Renal cortex interstitium (tissue), 11 donors: ENCODE measurements at regions not wholly inside any gene's neighbourhood (a gene's known extent, or its start where the extent isn't known, plus 50 kb on each side); places are given as distances from the start of the nearest gene placed in this dataset.
A peak's percentile ranks its signal among the peaks of the same experiment; 100 is the strongest.

Source experiments
- DNase-seq, 11 donors: peaks; one replicate each; pipeline ENCODE4 v3.0.0-alpha.2; 2013; ENCODE audit warnings: low read depth in 9 of 11, low spot score in 4 of 11; ENCODE audit errors: extremely low read depth in 1 of 11

DNA sequence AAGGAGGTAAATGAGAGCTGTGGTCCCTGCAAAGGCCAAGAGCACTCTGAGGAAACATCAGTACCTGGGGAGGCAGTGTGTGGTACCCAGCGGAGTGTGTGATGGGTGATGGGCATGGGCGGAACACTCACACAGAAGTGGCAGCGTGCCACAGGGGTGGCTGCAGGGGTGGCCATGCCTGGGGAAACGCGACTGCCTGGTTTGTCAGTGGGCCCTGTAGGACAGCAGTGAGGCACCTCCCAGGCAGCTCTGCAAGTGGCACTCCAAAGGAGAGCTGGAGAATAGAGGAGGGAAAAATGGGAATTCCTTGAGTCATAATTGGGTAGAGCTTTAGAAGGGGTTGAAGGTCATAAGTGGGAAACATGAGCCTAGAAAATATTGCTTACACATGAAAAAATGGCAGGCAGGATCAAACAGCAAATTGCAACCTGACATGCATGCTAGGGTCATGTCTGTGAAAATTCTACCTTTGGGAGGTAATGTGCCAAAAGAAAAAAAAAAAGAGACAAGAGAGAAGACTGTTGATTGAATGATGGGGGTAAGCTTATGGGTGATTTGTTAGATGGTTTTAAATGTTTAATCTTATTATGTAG lies 138.4 kb downstream of the RPLP1 start:
- DNase-seq = no peak

DNA sequence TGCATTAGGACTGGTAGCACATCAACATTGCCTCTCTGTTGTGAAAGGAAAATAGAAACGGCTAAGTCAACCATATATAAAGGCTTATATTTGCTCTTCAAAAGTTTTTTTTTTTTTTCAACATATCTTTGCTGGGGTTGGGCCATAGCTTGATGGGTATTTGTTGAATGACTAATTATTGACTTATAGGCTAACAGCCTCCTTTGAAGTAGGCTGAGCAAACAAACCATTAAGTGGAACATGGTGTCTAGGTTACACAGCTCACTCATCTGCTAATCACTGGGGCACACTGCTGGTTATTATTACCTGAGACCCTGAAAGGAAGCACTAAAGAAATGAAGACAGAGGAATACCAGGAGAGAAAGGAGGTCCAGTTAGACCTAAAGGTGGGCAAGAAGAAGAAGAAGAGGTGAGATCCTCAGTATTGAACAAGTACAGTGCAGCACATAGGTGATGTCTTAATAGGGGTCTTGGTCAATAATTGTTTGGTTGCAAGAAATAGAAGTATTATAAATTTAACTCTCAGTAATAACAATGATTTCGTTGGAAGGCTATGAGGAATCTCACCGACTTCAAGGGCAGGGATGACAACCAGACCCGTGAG lies 139.4 kb downstream of the RPLP1 start:
- no peak for DNase-seq

DNA sequence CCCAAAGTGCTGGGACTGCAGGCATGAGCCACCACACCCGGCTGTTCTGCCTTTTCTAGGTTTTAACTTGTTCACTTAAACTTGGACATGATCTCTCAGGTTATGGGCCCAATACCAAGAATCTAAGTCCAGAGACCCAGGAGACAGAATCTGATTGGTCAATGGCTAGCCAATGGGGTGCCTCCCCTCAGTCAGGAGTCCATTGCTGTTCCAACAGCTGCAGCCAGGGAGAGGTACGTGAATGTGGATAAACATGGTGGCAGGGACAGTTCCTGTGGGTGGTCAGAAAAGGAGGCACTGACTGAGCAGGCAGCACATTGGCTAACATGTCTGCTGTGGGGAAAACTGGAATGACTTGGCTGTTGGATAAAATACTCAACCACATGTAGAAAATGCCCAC lies 140.3 kb downstream of the RPLP1 start:
- DNase-seq = no peak

DNA sequence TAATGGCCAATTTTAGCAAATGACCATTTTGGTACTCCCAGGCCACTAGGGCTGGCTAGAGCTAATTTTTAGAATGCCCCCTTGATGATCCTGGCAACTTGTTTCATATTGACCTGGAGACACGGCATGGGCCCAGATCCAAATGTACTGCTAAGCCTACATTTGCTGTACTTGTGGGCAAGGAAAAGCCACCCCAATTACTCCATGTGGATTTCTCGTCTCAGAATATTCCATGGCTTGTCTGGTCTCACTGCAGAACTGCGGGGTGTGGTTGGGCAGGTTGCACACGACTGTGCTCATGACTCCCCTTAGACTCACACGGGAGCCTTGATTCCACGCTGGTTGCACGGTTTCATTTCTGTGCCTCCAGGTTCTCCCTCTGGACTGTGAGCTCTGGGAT lies 140.9 kb downstream of the RPLP1 start:
- no peak for DNase-seq

DNA sequence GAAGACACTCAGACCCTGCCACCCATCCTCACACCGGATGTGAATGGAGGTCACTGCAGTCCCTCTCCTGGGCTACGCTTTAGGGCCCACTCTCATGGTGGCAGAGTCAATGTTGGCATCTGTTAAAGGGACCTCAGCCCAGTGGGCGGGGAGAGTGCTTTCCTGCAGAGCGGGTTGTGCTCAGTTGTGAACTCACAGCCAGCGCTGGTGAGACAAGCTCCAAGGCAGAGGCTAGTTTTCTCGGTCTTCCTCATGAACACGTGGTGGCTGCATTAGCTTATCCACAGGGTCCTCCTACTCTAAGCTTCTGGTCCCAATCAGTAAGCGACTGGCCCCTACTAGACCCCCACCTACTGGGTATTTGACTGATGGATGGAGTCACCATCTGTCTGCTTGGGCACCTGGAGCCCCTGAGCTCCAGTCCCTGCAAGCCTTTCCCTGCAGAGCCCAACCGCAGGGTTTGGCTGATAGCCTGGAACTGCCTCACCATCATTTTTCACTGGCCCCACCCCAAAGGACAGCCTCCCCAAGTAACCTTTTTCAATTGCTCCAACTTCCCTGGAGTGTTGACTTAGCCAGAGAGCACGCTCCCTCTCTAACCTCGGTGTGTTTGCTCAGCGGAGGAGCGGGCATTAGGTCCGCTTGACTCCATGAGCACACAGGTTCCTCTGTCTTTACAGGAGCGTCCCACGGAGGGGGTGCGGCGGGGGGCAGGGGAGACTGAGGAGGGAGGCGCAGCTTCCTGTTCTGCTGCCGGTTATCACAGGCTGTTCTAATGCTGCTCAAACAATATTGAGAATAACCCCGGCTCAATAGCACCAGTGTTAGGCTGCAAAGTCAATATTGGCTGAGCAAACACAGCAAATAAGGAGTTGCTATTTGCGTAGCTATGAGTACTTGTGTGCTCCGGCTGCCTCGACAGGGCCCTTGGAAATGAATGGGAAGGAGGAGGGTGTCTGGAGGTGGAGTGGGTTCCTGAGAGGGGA lies 141.7 kb downstream of the RPLP1 start:
- peak in 7 of 11 donors; percentile 28 to 63 (median 40) for DNase-seq

DNA sequence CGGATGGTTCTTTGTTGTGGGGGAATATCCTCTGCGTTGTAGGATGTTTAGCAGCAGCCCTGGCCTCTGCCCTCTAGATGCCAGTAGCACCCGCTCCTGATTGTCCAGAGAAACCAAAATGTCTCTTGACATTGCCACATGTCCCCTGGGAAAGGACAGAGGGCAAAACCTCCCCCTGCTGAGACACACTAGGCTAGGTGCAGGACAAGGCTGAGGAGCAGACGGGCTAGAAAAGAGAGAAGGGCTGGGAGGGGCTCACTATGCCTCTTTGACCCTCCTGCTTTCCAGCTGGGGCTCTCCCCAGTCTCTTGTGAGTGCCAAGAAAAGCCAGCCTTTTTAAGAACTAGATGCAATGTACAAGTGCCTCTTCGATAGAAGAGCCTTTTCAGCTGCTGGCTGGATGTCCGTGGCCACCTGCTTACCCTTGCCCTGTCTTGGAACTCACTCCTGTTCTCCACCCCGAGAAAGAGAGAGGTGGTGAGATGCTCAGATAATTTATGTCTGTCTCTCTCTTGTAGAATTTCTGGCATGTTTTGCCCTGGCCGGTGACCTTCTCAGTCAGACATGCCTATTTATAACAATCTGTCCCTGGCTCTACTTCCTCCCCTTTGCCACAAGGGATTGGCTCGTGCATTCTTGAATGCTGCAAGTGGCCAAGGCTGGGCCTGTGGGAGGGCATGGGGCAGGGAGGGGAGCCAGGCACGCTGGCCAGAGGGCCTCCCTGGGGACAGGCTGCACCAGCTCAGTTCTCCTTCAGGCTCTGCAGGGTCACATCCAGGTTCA lies 142.6 kb downstream of the RPLP1 start:
- DNase-seq = no peak

DNA sequence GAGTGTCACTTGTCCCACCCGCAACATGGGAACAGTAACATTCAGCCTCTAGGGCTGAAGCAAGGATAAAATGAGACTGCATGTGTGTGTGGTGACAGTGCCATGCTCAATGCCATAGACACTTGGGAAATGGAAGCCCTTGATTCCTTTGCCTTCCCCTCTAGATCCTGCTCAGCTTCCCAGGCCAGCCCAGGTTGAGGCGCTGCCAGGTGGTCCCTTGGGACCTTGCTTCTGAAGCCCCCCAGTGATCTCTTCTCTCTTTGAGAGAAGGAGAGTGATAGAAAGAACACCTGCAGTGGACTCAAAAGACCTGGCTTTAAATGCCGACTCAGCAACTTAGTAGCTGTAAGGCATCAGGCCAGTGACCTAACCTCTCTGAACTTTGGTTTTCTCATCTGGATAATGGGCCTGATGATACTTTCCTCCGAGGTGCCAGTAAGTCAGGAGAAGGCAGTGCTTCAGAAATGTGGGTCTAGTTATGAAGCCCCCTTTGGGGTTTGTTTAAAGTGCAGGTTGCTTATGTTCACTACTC lies 144.5 kb downstream of the RPLP1 start:
- DNase-seq = no peak

DNA sequence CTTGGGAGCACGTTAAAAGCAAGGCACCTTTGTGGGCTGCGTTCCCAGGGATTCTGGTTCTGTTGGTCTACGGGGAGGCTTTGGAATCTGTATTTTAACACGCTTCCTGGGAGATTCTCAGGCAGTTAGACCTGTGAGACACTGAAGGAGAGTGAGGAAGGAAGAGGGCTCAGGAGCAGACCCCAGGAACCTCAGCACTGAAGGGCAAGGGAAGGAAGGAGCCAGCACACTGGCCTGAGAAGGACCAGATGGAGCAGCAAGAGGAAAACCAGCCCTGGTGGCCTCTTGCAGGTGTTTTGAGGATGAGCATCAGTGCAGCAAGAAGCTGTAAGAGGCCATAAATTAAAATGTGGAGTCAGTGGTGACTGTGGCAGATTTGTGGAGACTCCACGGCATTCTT lies 146.7 kb downstream of the RPLP1 start:
- DNase-seq = no peak

DNA sequence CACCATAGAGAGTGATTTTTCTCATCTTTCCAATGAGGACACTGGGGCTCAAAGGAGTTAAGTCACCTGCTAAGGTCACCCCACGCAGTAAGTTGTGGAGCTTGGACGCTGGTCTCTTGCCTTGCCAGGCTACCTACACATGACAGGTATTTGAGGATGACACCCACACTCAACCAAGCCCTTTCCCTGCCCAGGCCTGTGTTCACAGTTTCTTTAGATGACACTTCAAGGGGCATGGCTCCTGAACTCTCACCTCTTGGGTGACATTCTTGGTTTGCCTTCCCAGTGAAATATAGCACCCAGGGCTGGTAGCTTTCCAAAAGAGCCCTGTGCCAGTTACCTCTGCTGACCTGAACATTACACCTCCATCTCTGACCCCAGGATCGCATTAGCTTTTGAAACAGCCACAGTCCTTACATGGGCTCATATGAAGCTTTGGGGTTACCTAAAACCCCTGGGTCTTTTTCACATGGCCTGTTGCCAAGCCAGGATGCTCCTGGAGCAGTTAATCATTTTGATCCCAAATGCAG lies 148.0 kb downstream of the RPLP1 start:
- DNase-seq = no peak

DNA sequence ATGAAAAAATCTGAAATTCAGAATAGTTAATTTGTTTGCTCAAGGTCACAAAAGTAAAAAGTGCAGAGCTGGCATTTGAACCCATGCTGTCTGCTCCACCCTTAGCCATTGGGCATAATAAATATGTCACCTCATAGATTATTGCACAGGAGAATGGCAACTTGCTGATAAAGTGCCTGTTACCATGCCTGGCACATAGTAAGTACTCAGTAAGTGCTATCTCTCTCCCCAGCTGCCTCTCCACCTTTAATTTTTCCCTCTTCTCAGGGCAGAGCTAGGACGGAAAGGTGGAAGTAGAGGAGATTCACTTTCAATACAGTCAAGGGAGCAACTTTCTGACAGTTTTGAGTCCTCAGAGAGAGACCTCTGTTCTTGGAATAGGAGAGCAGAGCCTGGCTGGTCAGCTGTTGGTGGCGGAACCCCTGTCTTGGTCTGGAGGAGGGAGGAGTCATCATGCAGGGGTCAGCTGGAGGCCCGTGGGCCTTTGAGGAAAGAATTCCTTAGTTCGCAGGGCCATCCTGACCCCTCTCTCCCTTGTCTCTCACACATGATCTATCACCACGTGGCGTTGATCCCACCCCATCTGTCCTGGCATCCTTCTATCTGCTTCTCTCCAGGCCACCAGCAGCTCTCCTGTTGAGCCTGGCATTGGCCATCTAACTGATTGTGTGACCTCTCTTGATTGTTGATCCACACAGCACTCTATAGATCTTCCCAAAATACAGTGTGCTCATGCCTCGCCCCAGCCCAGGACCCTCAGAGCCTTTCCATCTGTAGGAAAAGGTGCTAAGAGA lies 149.3 kb downstream of the RPLP1 start:
- no peak for DNase-seq

DNA sequence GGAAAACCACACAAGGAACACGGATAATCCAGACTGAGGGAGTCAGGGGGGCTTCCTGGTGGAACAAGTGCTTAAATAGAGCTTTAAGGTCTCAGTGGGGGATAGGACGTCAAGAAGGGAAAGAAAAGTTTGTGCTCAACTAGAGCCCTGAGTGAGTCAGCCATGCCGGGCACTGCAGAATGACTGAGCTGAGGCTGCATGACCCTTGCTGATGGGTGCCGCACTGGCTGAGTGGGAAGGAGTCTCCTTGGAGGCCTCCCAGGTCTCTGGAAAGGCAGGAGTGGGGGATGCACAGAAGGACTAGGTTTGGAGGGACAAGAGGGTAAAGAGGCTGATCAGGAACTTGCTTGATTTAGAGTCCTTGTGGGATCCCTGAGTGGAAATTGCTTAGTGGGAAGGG lies 150.3 kb downstream of the RPLP1 start:
- DNase-seq = no peak

DNA sequence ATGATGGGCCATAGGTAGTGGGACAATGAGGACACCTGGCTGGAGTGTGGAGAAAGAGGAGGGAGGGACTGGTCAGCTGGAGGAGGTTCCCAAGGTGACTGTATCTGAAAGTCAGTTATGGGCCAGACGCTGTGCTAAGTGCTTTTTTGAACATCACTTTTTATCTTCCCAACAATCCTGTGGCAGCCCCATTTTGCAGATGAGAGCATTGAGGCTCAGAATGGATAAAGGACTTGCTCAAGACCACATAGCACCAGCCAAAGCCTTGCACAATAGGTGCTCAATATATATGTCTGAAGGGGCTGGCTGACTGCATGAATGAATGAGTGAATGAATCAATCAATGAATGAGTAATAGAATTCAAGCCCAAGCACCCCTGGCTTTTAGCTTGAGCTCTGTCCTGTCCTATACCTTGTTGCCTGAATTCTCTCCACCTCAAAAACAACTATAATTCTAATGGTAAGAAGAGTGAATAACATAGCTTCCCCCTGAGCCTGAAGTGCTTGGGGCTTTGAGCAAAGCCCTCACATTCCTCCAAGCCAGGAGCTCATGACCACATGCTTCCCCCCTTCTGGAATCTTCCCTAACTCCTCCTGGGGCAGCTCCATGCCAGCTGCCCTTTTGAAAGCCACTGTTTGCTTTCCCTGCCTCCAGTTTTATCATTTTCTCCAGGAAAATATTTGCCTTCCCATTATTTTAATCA lies 150.9 kb downstream of the RPLP1 start:
- DNase-seq = no peak

DNA sequence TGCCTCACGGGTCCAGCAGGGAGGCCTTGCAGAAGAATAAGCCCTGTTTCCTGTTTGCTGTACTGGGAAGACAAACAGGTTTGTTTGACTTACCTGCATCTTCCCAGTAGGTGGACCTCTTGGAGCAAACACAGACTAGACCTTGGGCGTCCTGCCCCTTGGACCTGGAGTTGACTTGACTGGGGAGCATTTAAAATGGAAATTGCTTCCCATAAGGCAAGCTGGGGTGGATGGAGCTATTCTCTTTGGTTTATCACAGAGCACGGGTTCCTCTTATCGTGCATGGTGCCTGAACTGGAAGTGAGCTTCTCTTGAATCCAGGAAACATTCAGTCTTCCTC lies 151.4 kb downstream of the RPLP1 start:
- DNase-seq = no peak

DNA sequence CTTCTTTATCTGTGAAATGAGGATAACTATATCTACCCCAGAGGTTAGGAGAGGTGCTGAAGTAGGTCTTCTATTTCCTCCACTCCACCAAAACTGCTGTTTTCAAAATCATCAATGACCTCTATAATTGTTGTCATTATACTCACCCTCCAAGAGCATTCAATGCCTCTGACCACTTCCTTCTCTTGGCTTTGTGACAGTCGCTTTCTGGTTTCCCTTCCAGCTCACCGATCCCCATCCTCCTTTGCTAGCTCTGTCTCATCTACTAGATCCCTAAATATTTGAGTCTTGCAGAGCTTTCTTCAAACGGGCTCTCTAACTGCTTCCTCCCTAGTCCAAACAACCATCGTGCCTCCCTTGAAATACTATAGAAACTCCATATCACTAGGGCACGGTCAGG lies 153.5 kb downstream of the RPLP1 start:
- no peak for DNase-seq

DNA sequence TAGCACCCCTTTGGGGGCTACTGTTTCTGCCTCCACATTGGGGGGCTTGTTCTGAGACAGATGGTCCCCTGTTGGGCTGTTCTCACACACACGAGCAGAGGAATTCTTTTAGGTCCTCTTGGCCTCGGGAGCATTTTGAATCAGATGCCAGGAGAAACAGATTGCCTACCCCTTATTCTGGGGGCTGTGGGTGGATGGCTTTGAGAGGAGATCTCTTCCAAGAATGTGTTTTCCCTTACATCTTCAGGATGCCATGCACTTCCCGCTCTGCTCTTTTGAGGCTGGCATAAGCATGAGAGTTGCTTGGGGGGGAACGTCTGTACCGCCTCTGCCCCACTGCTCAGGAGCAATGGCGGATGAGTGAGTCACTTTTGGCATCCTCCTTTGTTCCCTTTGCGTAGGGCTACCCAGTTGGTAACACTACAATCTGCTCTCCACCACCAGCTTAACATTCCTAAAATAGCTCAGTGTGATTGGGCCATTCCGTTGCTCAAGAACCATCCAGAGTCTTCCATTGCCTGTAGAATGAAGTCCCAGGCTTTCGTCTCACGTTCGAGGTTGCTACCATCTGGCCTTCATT lies 154.4 kb downstream of the RPLP1 start:
- no peak for DNase-seq

DNA sequence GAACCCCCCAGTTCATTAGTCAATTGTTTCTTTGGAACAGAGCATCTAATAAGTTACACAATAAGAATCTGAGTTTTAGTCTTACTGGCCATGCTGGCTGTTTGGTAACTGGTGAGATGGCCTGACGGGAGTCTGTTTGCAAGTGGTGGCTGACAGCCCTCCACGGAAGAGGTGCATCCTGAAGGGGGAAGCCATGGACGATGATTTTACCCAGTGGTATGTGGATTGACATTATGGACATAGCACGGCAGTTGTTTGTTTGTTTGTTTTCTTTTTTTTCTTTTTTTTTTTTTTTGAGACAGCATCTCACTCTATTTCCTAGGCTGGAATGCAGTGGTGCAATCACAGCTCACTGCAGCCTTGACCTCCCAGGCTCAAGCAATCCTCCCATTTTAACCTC lies 156.0 kb downstream of the RPLP1 start:
- no peak for DNase-seq

DNA sequence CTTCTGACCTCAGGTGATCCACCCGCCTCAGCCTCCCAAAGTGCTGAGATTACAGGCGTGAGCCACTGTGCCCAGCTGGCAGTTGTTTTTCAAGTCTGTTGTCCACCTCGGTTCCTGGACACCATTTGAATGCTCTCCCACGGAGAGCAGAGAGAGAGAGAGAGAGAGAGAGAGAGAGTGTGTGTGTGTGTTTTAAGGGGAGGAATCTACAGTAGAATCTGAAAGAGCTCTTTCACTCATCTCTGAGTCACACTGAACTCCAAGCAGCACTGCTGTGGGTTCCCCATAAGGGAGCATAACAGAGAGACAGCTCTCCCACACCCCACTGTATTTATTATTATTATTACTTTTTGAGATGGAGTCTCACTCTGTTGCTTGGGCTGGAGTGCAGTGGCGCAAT lies 156.6 kb downstream of the RPLP1 start:
- DNase-seq = no peak
